Osteoblast (primary cell): ENCODE measurements at regions not wholly inside any gene's neighbourhood (a gene's known extent, or its start where the extent isn't known, plus 50 kb on each side); places are given as distances from the start of the nearest gene placed in this dataset.

Experiments
- DNase-seq: peaks from one replicate; pipeline ENCODE4 v3.0.0; 2011; ENCODE audit warnings: low spot score, mixed read lengths; ENCODE audit not compliant: insufficient read length; ENCODE audit errors: missing footprints
- H2AFZ ChIP-seq: 2 replicates; pipeline ENCODE4 v1.6.0; 2011; ENCODE audit warnings: mild to moderate bottlenecking, low read length
- H3K27ac ChIP-seq: 2 replicates; pipeline ENCODE4 v1.5.1; 2011; ENCODE audit warnings: mild to moderate bottlenecking, low read depth, low read length, moderate library complexity
- H3K27me3 ChIP-seq: 2 replicates; pipeline ENCODE4 v1.6.0; 2012; ENCODE audit warnings: mild to moderate bottlenecking, control low read depth, inconsistent platforms, low read length, moderate library complexity; ENCODE audit not compliant: insufficient read depth
- H3K36me3 ChIP-seq: 2 replicates; pipeline ENCODE4 v1.5.1; 2011; ENCODE audit warnings: mild to moderate bottlenecking, low read length, control low read depth, moderate library complexity; ENCODE audit not compliant: insufficient read depth
- H3K4me1 ChIP-seq: 2 replicates; pipeline ENCODE4 v1.5.1; 2011; ENCODE audit warnings: mild to moderate bottlenecking, low read length, control low read depth, moderate library complexity; ENCODE audit not compliant: insufficient read depth
- H3K4me2 ChIP-seq: 2 replicates; pipeline ENCODE4 v1.6.0; 2011; ENCODE audit warnings: mild to moderate bottlenecking, low read length; ENCODE audit not compliant: insufficient read depth
- H3K4me3 ChIP-seq: fragments of 200-600 bp; sonication (generic); 3 replicates; pipeline ENCODE4 v1.5.1; 2012; ENCODE audit warnings: mild to moderate bottlenecking, low read length, inconsistent platforms; ENCODE audit not compliant: insufficient read depth
- H3K79me2 ChIP-seq: 2 replicates; pipeline ENCODE4 v1.6.0; 2012; ENCODE audit warnings: mild to moderate bottlenecking, low read length, control low read depth, inconsistent platforms; ENCODE audit not compliant: insufficient read depth
- H3K9me3 ChIP-seq: 2 replicates; pipeline ENCODE4 v1.5.1; 2011; ENCODE audit warnings: low read depth, low read length, control low read depth
- H4K20me1 ChIP-seq: 2 replicates; pipeline ENCODE4 v1.6.0; 2012; ENCODE audit warnings: mild to moderate bottlenecking, low read length, control low read depth; ENCODE audit not compliant: insufficient read depth
- TF ChIP-seq, protein P1 (sequence below): IDR thresholded peaks from 2 replicates; pipeline ENCODE4 v1.5.1; 2011; ENCODE audit warnings: mild to moderate bottlenecking, low read depth, low read length, moderate library complexity; ENCODE audit errors: extremely low read depth

DNA sequence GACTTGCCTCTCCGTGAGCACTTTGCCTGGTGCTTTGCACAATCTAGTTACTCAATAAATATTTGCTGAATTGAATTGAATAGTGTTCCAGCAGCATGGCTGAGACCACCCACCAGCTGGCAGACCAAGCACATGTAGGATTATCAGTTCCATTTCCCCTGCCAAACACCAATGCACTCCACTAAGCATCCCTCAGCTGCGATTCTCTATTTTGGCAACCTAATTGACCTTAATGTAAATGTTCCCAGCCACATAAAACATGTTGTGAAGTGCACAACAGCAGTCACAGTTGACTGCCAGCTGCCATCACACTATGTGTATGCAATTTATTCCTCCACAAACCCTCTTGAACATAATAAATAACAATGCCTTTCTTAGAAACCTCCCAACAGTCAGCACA lies 1879.4 kb upstream of the PIK3C3 start:
- H3K4me1 ChIP-seq = no peaks in the 10 kb centered on the region
- DNase-seq = no peak
- H3K4me2 ChIP-seq = no peak overlapping the region
- H2AFZ ChIP-seq = no peak overlapping the region
- no peaks in the 10 kb centered on the region for H3K27me3 ChIP-seq
- no peaks in the 10 kb centered on the region for H3K79me2 ChIP-seq
- H3K9me3 ChIP-seq = peaks cover 2% of the 10 kb centered on the region
- H3K36me3 ChIP-seq = no peaks in the 10 kb centered on the region
- no peak overlapping the region for H3K4me3 ChIP-seq
- TF ChIP-seq, protein P1, sequence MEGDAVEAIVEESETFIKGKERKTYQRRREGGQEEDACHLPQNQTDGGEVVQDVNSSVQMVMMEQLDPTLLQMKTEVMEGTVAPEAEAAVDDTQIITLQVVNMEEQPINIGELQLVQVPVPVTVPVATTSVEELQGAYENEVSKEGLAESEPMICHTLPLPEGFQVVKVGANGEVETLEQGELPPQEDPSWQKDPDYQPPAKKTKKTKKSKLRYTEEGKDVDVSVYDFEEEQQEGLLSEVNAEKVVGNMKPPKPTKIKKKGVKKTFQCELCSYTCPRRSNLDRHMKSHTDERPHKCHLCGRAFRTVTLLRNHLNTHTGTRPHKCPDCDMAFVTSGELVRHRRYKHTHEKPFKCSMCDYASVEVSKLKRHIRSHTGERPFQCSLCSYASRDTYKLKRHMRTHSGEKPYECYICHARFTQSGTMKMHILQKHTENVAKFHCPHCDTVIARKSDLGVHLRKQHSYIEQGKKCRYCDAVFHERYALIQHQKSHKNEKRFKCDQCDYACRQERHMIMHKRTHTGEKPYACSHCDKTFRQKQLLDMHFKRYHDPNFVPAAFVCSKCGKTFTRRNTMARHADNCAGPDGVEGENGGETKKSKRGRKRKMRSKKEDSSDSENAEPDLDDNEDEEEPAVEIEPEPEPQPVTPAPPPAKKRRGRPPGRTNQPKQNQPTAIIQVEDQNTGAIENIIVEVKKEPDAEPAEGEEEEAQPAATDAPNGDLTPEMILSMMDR = no peak
- H4K20me1 ChIP-seq = no peaks in the 10 kb centered on the region
- no peak overlapping the region for H3K27ac ChIP-seq

DNA sequence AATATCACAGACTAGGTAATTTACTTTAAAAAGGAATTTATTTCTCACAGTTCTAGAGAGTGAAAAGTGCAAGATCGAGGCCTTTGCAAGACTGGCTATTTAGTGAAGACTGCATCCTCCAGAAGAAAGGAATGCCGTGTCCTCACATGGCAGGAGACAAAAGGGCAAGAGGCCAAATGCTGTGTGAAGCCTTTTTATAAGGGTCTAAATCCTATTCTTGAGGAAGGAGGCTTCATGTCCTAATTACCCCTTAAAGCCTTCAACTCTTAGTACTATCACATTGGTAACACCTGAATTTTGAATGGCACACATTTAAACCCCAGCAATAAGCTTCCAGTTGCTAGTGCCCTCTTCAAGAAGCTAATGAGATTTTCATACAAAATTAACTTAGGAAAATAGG lies 1882.3 kb upstream of the PIK3C3 start:
- no peaks in the 10 kb centered on the region for H3K4me1 ChIP-seq
- H2AFZ ChIP-seq = no peak overlapping the region
- no peaks in the 10 kb centered on the region for H3K27me3 ChIP-seq
- H3K27ac ChIP-seq = no peak overlapping the region
- no peak overlapping the region for H3K4me3 ChIP-seq
- H4K20me1 ChIP-seq = no peaks in the 10 kb centered on the region
- TF ChIP-seq, protein P1 = no peak
- peaks cover 2% of the 10 kb centered on the region for H3K9me3 ChIP-seq
- no peaks in the 10 kb centered on the region for H3K79me2 ChIP-seq
- DNase-seq = no peak
- no peaks in the 10 kb centered on the region for H3K36me3 ChIP-seq
- H3K4me2 ChIP-seq = no peak overlapping the region

DNA sequence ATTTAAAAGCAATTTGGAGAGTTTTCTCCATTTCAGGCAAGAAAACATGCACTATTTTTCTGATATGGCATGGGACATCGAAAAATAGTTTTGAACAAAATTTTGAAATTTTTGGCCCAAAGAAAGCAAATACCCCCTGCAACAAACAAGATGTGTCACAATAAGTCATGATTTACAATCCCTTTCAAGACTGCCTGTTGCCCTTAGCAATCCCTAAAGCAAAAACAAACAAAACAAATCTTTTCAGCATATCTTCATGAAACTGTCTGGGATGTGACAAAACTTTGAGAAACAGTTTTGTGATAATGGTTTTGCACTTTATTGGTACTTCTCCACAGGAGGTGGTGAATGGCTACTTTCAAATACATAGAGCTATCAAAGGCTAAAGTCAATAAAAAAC lies 1888.7 kb upstream of the PIK3C3 start:
- DNase-seq = no peak
- no peak overlapping the region for H2AFZ ChIP-seq
- no peaks in the 10 kb centered on the region for H3K79me2 ChIP-seq
- H3K4me3 ChIP-seq = no peak overlapping the region
- no peak overlapping the region for H3K27ac ChIP-seq
- H3K4me2 ChIP-seq = no peak overlapping the region
- TF ChIP-seq, protein P1 = no peak
- H3K27me3 ChIP-seq = no peaks in the 10 kb centered on the region
- no peaks in the 10 kb centered on the region for H3K4me1 ChIP-seq
- H3K36me3 ChIP-seq = no peaks in the 10 kb centered on the region
- H4K20me1 ChIP-seq = no peaks in the 10 kb centered on the region
- no peaks in the 10 kb centered on the region for H3K9me3 ChIP-seq

DNA sequence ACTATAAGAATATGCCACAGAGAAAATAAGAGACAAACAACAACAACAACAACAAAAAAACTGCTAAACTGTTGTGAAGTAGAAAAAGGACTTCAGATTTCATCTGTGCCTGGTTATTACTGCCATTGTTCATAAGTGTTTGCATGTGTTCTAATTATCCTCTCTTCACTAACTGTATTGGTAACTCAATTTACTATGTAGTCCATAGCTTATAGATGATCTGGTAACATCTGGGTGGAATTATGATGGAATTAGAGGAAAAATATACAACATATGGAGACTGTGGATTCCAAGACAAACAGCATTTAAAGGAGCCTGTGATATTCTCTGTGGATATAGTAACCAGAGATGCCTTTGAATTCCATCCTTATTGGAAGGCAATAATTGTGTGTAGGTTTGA lies 1891.5 kb upstream of the PIK3C3 start:
- H2AFZ ChIP-seq = no peak overlapping the region
- no peaks in the 10 kb centered on the region for H3K9me3 ChIP-seq
- H3K36me3 ChIP-seq = no peaks in the 10 kb centered on the region
- H3K27ac ChIP-seq = no peak overlapping the region
- H3K4me1 ChIP-seq = no peaks in the 10 kb centered on the region
- no peaks in the 10 kb centered on the region for H4K20me1 ChIP-seq
- no peak for DNase-seq
- no peaks in the 10 kb centered on the region for H3K27me3 ChIP-seq
- H3K79me2 ChIP-seq = no peaks in the 10 kb centered on the region
- TF ChIP-seq, protein P1 = no peak
- no peak overlapping the region for H3K4me3 ChIP-seq
- H3K4me2 ChIP-seq = no peak overlapping the region
